ENCODE measurements at regions not wholly inside any gene's neighbourhood (a gene's known extent, or its start where the extent isn't known, plus 50 kb on each side); places are given as distances from the start of the nearest gene placed in this dataset.

GRCh38 chr1:60279798-60280197 lies 206.2 kb upstream of the C1orf87 start:
- no peak overlapping the region for H2AFZ ChIP-seq (ENCODE audit: low read length)
- H3K79me1 ChIP-seq (ENCODE audit: low read depth, low read length): no peaks in the 10 kb centered on the region
- H3K79me2 ChIP-seq (ENCODE audit: control insufficient read depth in 1 of 2, insufficient read depth in 2 of 2, low read length in 2 of 2): no peaks in the 10 kb centered on the region
- no peak overlapping the region for H4K91ac ChIP-seq (replicated peaks; ENCODE audit: insufficient read length, low read length)
- no peak overlapping the region for H3K18ac ChIP-seq (ENCODE audit: extremely low read depth, low read length)
- FAIRE-seq (no peak), DNase-seq (ENCODE audit: low read depth in 1 of 2, low spot score in 2 of 2) (no peak)
- no peak overlapping the region for H4K5ac ChIP-seq (ENCODE audit: insufficient read length, low read depth, low read length)
- CTCF ChIA-PET (ENCODE audit: partially characterized antibody): interaction anchor here (0.6 to 2.8 kb wide), 10 partner anchors 8 to 769 kb away, joined by 3 to 16 read pairs (median 6); no protein-coding TSS in a partner anchor
- no peak overlapping the region for H3K4ac ChIP-seq (replicated peaks; ENCODE audit: insufficient read length, low read depth, low read length)
- no peak overlapping the region for H2BK120ac ChIP-seq (replicated peaks; ENCODE audit: low read depth, low read length)
- H3K27ac ChIP-seq (ENCODE audit: low read depth, low read length): no peak overlapping the region
- peaks cover 0 to 5% (median 0%) of the 10 kb centered on the region in 4 experiments; a peak in 2 of 7 replicates for H3K4me1 ChIP-seq (replicated peaks in 1 of 4; ENCODE audit: control insufficient read depth in 3 of 4, insufficient read depth in 4 of 4, low read length in 3 of 4)
- no peak overlapping the region for H2BK20ac ChIP-seq (ENCODE audit: low read length)
- POLR2A ChIA-PET (ENCODE audit: partially characterized antibody): no interaction called here
- H3K4me2 ChIP-seq (ENCODE audit: insufficient read depth in 1 of 2, low read depth in 2 of 2, low read length in 2 of 2): no peak overlapping the region
- no peak overlapping the region for H3K9ac ChIP-seq (replicated peaks in 1 of 4; ENCODE audit: extremely low read depth in 1 of 4, low read depth in 3 of 4, low read length in 3 of 4)
- no peak overlapping the region for H3K23ac ChIP-seq (ENCODE audit: insufficient read length)
- no peak overlapping the region for H3K4me3 ChIP-seq (ENCODE audit: extremely low read depth in 1 of 4, insufficient read depth in 2 of 4, low read depth in 3 of 4, low read length in 4 of 4)
- H2AK5ac ChIP-seq (ENCODE audit: low read depth, low read length): no peak overlapping the region
- H4K20me1 ChIP-seq (replicated peaks in 1 of 2; ENCODE audit: control insufficient read depth in 1 of 2, insufficient read depth in 2 of 2, low read length in 2 of 2): no peaks in the 10 kb centered on the region
- H3K9me3 ChIP-seq (ENCODE audit: insufficient read depth in 2 of 2, low read depth in 1 of 2, low read length in 1 of 2): no peaks in the 10 kb centered on the region
- H2BK5ac ChIP-seq (ENCODE audit: low read depth, low read length): no peak overlapping the region
- no peaks in the 10 kb centered on the region for H3K27me3 ChIP-seq (replicated peaks in 1 of 4; ENCODE audit: control insufficient read depth in 3 of 4, extremely low read depth in 1 of 4, insufficient read depth in 3 of 4, low read length in 3 of 4)
- no peak overlapping the region for H3K56ac ChIP-seq (replicated peaks; ENCODE audit: insufficient read length, low read depth, low read length)
- H4K8ac ChIP-seq (ENCODE audit: extremely low read depth, insufficient read depth, low read length): no peak overlapping the region
- H3K14ac ChIP-seq (ENCODE audit: insufficient read length): no peak overlapping the region
- no peaks in the 10 kb centered on the region for H3K23me2 ChIP-seq (ENCODE audit: low read depth, low read length)
- no peaks in the 10 kb centered on the region; a peak in 1 of 8 replicates for H3K36me3 ChIP-seq (ENCODE audit: control insufficient read depth in 2 of 4, insufficient read depth in 4 of 4, low read length in 3 of 4)
- H2BK12ac ChIP-seq (ENCODE audit: low read depth, low read length): no peak overlapping the region
- no peak for TF ChIP-seq TAF1 (IDR thresholded peaks at IDR 0.05; ENCODE audit: low read depth, low read length)
- TF ChIP-seq ATF3 (IDR thresholded peaks at IDR 0.05; ENCODE audit: insufficient read depth, low read depth, low read length): no peak
- no peak for TF ChIP-seq PHF8 (conservative IDR thresholded peaks at IDR 0.05; ENCODE audit: low read depth, low read length)
- TF ChIP-seq HDAC2 (IDR thresholded peaks at IDR 0.05; ENCODE audit: borderline replicate concordance in 1 of 2, low read depth in 2 of 2, low read length in 2 of 2): no peak
- H2BK15ac ChIP-seq (ENCODE audit: low read length): no peak overlapping the region
